Thyroid gland (tissue), 4 donors: ENCODE measurements at regions not wholly inside any gene's neighbourhood (a gene's known extent, or its start where the extent isn't known, plus 50 kb on each side); places are given as distances from the start of the nearest gene placed in this dataset.

Source experiments
- POLR2A ChIP-seq, 2 donors: fragments of 450-650 bp; IDR thresholded peaks; one replicate each; pipeline ENCODE4 v1.6.1; 2017; ENCODE audit warnings: antibody characterized with exemption in 2 of 2, mild to moderate bottlenecking in 2 of 2, moderate library complexity in 1 of 2
- TF ChIP-seq, protein P1 (sequence below), 6 experiments: fragments of 200-600 bp in 3 of 6; fragments of 450-650 bp in 3 of 6; sonication (generic) in 3 of 6; IDR thresholded peaks; one replicate each; pipeline ENCODE4 v1.5.1; 2016 to 2019; ENCODE audit warnings: antibody characterized with exemption in 6 of 6, mild to moderate bottlenecking in 2 of 6, inconsistent platforms in 1 of 6, moderate library complexity in 1 of 6

DNA sequence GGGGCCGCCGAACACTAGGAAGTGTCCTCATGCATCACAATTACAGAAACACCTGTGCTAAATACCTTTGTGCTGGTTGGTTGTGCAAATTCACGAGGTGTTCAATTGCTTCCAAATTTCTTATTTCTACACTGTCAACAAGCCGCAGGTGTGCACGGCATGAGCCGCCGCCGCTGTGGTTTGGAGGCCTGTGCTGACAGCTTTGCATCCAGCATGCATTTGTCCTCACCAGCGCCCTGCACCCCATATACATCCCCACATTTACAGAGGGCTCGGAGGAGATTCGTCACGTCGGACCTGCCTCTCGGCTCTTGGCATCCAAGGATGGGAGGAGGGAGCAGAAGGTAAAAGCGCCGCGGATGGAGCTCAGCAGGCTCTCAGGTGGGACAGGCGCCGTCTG, 305.3 kb upstream of the MKI67 start:
- TF ChIP-seq, protein P1, sequence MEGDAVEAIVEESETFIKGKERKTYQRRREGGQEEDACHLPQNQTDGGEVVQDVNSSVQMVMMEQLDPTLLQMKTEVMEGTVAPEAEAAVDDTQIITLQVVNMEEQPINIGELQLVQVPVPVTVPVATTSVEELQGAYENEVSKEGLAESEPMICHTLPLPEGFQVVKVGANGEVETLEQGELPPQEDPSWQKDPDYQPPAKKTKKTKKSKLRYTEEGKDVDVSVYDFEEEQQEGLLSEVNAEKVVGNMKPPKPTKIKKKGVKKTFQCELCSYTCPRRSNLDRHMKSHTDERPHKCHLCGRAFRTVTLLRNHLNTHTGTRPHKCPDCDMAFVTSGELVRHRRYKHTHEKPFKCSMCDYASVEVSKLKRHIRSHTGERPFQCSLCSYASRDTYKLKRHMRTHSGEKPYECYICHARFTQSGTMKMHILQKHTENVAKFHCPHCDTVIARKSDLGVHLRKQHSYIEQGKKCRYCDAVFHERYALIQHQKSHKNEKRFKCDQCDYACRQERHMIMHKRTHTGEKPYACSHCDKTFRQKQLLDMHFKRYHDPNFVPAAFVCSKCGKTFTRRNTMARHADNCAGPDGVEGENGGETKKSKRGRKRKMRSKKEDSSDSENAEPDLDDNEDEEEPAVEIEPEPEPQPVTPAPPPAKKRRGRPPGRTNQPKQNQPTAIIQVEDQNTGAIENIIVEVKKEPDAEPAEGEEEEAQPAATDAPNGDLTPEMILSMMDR (IDR thresholded peaks at IDR 0.05): no peak
- TF ChIP-seq POLR2A (IDR thresholded peaks at IDR 0.05): no peak
